Ectodermal cell (in vitro differentiated cells): ENCODE measurements at regions not wholly inside any gene's neighbourhood (a gene's known extent, or its start where the extent isn't known, plus 50 kb on each side); places are given as distances from the start of the nearest gene placed in this dataset.

ENCODE experiments used
- H3K27ac ChIP-seq: 2 replicates; pipeline ENCODE4 v1.7.0; 2013; ENCODE audit warnings: mild to moderate bottlenecking, low read depth, low read length; ENCODE audit not compliant: insufficient read depth, poor library complexity, severe bottlenecking
- H3K27me3 ChIP-seq: 2 replicates; pipeline ENCODE4 v1.7.0; 2013; ENCODE audit warnings: mild to moderate bottlenecking, low read length; ENCODE audit not compliant: insufficient read depth, control insufficient read depth, poor library complexity, severe bottlenecking
- H3K36me3 ChIP-seq: one replicate; pipeline ENCODE4 v1.7.0; 2013; ENCODE audit warnings: low read length; ENCODE audit not compliant: control insufficient read depth, insufficient read depth
- H3K4me1 ChIP-seq: one replicate; pipeline ENCODE4 v1.7.0; 2013; ENCODE audit warnings: low read length; ENCODE audit not compliant: control insufficient read depth, insufficient read depth
- H3K4me3 ChIP-seq: 2 replicates; pipeline ENCODE4 v1.7.0; 2013; ENCODE audit warnings: low read depth, low read length, control low read depth; ENCODE audit not compliant: insufficient read depth
- H3K9me3 ChIP-seq: 2 replicates; pipeline ENCODE4 v1.7.0; 2013; ENCODE audit warnings: mild to moderate bottlenecking, low read length, moderate library complexity; ENCODE audit not compliant: control insufficient read depth
- WGBS, 2 experiments: methylation state at CpG; one replicate each; pipeline ENCODE4 v1.1.7; 2013; ENCODE audit warnings: missing lambda C conversion rate in 2 of 2; 5-methylcytosine and 5-hydroxymethylcytosine counted together

DNA sequence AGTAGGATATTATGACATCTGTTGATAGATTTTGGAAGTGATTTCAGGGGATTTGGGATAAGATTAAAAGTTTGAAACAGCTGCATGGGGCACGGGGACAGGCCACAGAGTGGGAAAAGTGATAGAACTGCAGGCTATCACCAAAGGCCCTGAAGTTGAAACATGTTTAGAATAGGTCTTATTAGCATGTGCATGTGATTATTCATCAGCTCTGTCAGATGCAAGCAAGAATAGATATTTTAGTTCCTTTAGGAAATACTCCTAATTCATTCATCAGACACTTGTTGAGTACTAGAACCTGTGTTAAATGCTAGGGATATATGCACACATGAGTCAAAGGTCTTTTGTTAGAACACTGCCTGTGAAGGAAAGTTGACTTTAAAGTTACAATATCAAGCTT is 261.2 kb upstream of the MAN1A1 start:
- Histone ChIP-seq H3K27me3 (no peaks in the 10 kb centered on the region), H3K4me1 (peaks cover 4% of the 10 kb centered on the region), H3K36me3 (no peaks in the 10 kb centered on the region), H3K9me3 (no peaks in the 10 kb centered on the region), H3K4me3 (no peak overlapping the region), H3K27ac (no peak overlapping the region)
- WGBS, 2 experiments, result 98 to 100% methylated on average over 1 of the region's 1 CpG

GRCh38 chr6:119610265-119610664 is 260.7 kb upstream of the MAN1A1 start:
- Histone ChIP-seq H3K4me3 (no peak overlapping the region), H3K4me1 (peaks cover 4% of the 10 kb centered on the region), H3K27me3 (no peaks in the 10 kb centered on the region), H3K9me3 (no peaks in the 10 kb centered on the region), H3K27ac (no peak overlapping the region), H3K36me3 (no peaks in the 10 kb centered on the region)

DNA sequence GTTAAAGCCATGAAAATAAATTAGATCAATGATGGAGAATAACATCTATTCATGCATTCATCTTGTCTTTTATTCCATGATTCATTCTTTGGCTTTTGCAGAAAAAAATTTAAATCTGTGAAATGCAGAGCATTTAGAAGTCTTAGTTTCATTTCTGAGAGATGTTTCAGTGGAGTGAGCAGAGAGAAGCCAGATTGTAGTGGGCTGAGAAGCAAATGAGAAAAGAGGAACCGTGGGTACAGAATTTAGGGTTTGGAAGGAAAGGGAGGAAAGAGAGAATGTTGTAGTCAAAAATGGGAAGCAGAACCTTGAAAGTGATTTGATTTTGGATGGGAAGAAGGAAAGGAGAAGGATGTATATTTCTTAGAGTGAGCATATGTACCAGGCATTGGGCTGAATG is 260.3 kb upstream of the MAN1A1 start:
- Histone ChIP-seq H3K36me3 (no peaks in the 10 kb centered on the region), H3K27ac (no peak overlapping the region), H3K9me3 (no peaks in the 10 kb centered on the region), H3K4me3 (no peak overlapping the region), H3K27me3 (no peaks in the 10 kb centered on the region), H3K4me1 (peaks cover 4% of the 10 kb centered on the region)
- 94 to 95% methylated on average over 1 of the region's 1 CpG for WGBS, 2 experiments

DNA sequence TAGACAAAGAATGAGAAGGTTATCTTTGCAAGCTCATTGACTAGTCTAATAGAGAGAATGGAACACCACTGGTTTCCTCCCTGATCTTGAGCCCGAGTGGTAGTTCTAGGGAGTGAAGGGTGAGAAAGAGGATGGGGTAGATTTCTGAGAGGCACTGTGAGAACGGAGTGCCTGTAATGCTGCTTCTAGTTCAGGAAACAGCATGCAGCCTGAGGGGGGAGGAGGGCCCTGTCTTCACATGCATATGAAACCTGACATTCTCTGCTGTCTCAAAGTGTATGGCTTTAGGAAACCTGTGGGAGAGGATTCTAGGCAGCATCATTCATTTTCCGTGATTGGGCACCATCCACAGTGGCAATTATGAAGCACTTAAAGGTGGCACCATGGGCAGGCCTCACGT is 259.4 kb upstream of the MAN1A1 start:
- Histone ChIP-seq H3K27ac (no peak overlapping the region), H3K27me3 (no peaks in the 10 kb centered on the region), H3K36me3 (no peaks in the 10 kb centered on the region), H3K4me3 (no peak overlapping the region), H3K9me3 (no peaks in the 10 kb centered on the region), H3K4me1 (peaks cover 4% of the 10 kb centered on the region)
- WGBS, 2 experiments, result 59 to 64% methylated on average over 4 of the region's 4 CpGs

DNA sequence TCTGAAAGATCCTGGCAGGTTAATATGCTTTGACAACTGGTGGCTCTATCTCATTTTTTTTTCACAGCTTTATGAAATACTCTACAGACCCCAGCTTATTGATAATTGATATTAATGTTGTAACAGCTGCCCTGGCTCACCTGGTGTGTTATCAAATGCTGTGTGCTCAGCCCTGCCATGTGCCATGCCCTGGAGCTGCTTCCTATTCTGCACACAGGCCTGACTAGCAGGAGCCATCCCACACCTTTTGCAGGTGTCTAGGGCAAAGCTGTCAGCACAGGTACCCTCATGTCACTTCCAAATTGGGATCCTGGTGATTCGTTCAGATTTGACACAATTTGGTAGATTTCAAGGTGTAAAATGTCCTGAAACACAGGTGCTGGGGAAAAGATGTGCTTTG is 254.6 kb upstream of the MAN1A1 start:
- Histone ChIP-seq H3K27me3 (no peaks in the 10 kb centered on the region), H3K9me3 (no peaks in the 10 kb centered on the region), H3K4me1 (no peaks in the 10 kb centered on the region), H3K4me3 (no peak overlapping the region), H3K27ac (no peak overlapping the region), H3K36me3 (no peaks in the 10 kb centered on the region)
- 84 to 88% methylated on average over 1 of the region's 1 CpG for WGBS, 2 experiments

- H3K36me3 ChIP-seq, result no peaks in the 10 kb centered on the region
- no peaks in the 10 kb centered on the region for H3K4me1 ChIP-seq
- no peak overlapping the region for H3K4me3 ChIP-seq
- H3K27ac ChIP-seq, result no peak overlapping the region
- H3K27me3 ChIP-seq, result no peaks in the 10 kb centered on the region
- WGBS, 2 experiments, result 96 to 98% methylated on average over 5 of the region's 5 CpGs
- no peaks in the 10 kb centered on the region for H3K9me3 ChIP-seq
Measured at GRCh38 chr6:119603501-119603900, 253.9 kb upstream of the MAN1A1 start.

DNA sequence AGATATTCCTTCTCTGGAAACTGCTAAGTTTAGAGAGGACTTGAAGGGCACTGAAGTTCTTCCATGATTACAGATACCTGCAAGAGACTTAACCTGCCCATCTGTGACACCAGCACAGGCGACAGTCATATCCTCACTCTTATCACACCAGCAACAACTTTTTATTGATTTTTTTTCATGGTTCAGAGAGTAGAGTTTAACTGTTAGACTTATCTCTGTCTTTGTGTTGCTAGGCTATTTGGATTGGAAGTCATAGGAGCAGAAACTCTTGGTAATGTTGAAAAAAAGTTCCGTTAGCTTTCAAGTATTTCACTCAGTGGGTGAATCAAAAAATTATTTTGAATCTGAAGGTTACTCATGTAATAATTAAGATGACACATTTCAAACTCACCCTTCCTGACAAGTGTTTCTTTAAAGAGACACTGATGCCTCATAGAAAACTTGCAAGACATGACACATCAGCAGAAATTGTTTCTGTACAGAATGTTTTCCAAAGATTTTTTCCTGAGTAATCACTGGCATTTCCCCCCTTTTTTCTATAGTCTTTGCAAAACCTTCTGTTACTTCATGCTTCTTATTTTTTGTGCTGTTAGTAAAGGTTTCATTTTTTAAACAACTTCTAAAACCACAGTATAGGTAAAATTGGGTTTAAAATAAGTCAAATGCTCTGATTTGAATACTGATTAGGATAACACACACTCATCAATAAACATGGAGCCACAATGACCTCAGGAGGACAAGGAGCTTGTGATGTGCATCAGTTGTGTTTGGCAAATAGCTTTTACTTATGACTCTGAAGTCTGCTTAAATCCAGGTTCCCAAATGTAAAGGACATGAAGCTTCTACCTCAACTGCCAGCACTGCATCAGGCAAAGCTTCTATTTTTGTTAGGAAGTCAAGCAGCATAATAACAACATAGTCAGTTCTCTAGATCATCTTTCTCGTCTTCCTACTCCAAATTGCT is 252.9 kb upstream of the MAN1A1 start:
- WGBS, 2 experiments, result 86 to 89% methylated on average over 3 of the region's 3 CpGs
- Histone ChIP-seq H3K9me3 (no peaks in the 10 kb centered on the region), H3K36me3 (no peaks in the 10 kb centered on the region), H3K4me1 (no peaks in the 10 kb centered on the region), H3K27me3 (no peaks in the 10 kb centered on the region), H3K4me3 (no peak overlapping the region), H3K27ac (no peak overlapping the region)

- Histone ChIP-seq H3K9me3 (no peaks in the 10 kb centered on the region), H3K4me1 (no peaks in the 10 kb centered on the region), H3K27ac (no peak overlapping the region), H3K27me3 (no peaks in the 10 kb centered on the region), H3K36me3 (no peaks in the 10 kb centered on the region), H3K4me3 (no peak overlapping the region)
- WGBS, 2 experiments, result 100% methylated on average over 2 of the region's 2 CpGs; no CpG with 5 or more reads in 1 of the 2 experiments
Measured at GRCh38 chr6:119598883-119599282, 249.3 kb upstream of the MAN1A1 start.

DNA sequence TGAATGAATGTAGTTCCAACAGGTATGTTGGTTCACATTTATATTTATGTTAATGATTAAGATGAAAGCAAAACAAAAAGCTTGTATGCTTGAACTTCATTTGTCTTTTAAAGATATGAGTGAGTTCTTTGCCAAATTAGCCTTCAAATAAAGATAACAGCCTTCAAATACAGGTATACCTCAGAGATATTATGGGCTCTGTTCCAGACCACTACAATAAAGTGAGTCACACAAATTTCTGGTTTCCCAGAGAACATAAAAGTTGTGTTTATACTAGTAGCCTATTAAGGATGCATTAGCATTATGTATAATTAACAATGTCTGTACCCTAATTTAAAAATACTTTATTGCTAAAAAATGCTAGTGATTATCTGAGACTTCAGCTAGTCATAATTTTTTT is 245.3 kb upstream of the MAN1A1 start:
- no peak overlapping the region for H3K4me3 ChIP-seq
- H3K9me3 ChIP-seq, result no peaks in the 10 kb centered on the region
- no peak overlapping the region for H3K27ac ChIP-seq
- H3K36me3 ChIP-seq, result no peaks in the 10 kb centered on the region
- no peaks in the 10 kb centered on the region for H3K4me1 ChIP-seq
- H3K27me3 ChIP-seq, result no peaks in the 10 kb centered on the region

DNA sequence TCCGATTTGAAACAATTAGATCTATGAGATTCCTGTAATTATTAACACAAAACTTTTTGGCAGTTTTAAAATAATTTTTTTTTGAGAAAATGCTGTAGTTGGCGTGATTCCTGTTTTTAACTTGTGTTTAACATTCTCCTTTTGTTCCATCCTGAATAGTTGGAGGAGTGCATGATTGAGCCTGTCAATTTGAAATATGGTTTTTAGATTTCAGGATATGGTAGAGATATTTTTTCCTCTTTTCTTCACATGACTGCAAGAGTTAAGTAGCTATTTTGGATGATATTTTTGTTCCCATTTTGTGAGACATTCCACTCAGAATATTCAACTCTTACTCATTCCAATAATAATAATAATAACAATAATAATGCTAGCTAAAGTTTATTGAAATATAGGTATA is 241.7 kb upstream of the MAN1A1 start:
- Histone ChIP-seq H3K27me3 (no peaks in the 10 kb centered on the region), H3K4me3 (no peak overlapping the region), H3K4me1 (no peaks in the 10 kb centered on the region), H3K36me3 (no peaks in the 10 kb centered on the region), H3K27ac (no peak overlapping the region), H3K9me3 (no peaks in the 10 kb centered on the region)
- WGBS, 2 experiments, result 93 to 100% methylated on average over 1 of the region's 2 CpGs
